Retinal pigment epithelial cell (primary cell): ENCODE measurements at regions not wholly inside any gene's neighbourhood (a gene's known extent, or its start where the extent isn't known, plus 50 kb on each side); places are given as distances from the start of the nearest gene placed in this dataset.

Experiments
- DNase-seq: peaks from one replicate; pipeline ENCODE4 v3.0.0-alpha.2; 2010; ENCODE audit warnings: low read depth
- H3K4me3 ChIP-seq: 2 replicates; pipeline ENCODE4 v1.5.1; 2011; ENCODE audit warnings: mild to moderate bottlenecking, low read length, control low read depth, moderate library complexity
- CTCF ChIP-seq: conservative IDR thresholded peaks from 2 replicates; pipeline ENCODE4 v1.5.1; 2011; ENCODE audit warnings: low read depth, low read length, control low read depth, inconsistent platforms

GRCh38 chr15:39235084-39235795 is 345.6 kb upstream of the THBS1 start:
- DNase-seq, result no peak
- no peak overlapping the region for H3K4me3 ChIP-seq
- TF ChIP-seq CTCF, result no peak

GRCh38 chr15:39236375-39236774 is 344.5 kb upstream of the THBS1 start:
- H3K4me3 ChIP-seq, result no peak overlapping the region
- TF ChIP-seq CTCF, result no peak
- no peak for DNase-seq

- no peak for DNase-seq
- TF ChIP-seq CTCF, result no peak
- H3K4me3 ChIP-seq, result no peak overlapping the region
Observed at GRCh38 chr15:39238443-39238842, 342.4 kb upstream of the THBS1 start.

GRCh38 chr15:39239562-39239961 is 341.3 kb upstream of the THBS1 start:
- DNase-seq, result no peak
- H3K4me3 ChIP-seq, result no peak overlapping the region
- TF ChIP-seq CTCF, result no peak

- no peak for TF ChIP-seq CTCF
- no peak for DNase-seq
- no peak overlapping the region for H3K4me3 ChIP-seq
Observed at GRCh38 chr15:39242345-39242744, 338.5 kb upstream of the THBS1 start.

- TF ChIP-seq CTCF, result no peak
- H3K4me3 ChIP-seq, result no peak overlapping the region
- no peak for DNase-seq
Observed at GRCh38 chr15:39243396-39243795, 337.5 kb upstream of the THBS1 start.

GRCh38 chr15:39244776-39245175 is 336.1 kb upstream of the THBS1 start:
- no peak for DNase-seq
- H3K4me3 ChIP-seq, result no peak overlapping the region
- TF ChIP-seq CTCF, result no peak
